ENCODE measurements at regions not wholly inside any gene's neighbourhood (a gene's known extent, or its start where the extent isn't known, plus 50 kb on each side); places are given as distances from the start of the nearest gene placed in this dataset.

DNA sequence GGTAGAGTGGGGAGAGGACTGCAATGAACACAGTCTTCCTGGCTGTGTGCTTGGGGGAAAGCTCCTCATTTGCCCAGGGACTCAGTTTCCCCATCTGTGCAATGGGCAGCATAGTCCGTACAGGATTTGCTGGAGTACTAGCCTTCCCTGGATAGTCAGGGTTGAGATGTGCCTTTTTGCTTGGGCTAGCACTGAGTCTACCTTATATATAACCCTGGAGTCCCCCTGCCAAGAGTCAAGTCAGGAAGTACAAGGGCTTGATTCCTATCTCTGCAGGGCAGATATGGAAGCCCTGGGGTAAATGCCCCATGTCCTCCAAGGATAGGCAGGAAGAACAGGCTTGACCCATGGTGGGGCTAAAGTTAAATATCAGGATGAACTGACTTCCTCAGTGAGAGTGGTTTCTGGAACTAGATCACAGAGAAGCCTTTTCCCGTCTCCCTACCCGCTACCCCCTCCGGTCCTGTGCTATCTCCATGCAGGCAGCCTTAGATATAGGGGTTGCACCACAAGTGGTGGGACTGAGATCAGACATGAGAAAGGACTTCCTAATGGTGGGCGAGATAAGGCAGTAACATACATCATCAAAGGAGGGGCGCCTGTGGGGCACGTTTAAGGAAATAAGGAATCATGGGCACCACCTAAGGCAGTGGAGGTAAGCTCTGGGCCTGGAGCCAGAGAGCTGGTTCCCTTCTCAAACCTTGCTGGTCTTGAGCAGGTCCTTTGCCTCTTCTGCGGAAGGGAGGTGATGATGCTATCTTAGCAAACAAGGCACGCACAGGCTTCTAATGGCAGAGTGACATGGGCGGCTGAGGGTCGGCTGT lies 157.9 kb downstream of the MRPL14 start:
- DNase-seq (ENCODE audit: low spot score), result no peak

DNA sequence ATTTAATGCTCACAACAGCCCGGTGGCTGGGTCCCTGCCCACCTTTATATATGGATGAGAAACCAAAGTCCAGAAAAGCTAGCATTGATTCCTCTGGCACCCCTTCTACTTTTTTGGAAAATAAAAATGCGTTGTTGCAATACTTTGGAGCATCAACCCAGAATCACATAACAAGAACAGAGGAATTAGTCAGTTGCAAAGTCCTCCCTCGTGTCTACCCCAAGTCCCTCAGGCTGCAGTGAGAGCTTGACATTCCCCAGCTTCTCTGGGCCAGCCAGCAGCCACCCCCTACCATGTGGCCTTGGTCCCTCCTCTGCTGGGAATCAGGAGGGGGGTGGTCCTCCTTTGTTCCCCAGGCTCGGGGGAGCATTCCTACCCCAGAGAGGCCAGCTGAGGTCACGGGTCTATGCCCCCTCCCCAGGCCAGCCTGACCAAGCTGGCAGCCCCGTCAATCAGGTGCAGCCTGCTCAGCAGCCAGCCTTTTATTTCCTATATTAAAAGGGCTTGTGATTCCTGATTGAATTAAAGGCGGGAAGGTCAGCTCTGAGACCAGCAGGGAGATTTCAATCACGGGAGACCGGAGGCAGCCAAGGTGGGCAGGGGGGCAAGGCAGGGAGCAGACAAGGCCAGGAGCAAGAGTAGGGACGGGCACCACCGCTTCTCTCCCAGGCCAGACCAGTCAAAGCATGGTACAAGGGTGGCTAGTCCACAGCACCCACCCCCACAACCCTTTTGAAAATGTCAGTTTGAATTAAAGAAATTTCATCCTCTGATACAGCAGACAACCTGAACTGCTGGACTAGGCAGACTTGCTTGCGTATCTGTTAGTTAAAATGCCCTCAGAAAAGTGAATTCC lies 158.9 kb downstream of the MRPL14 start:
- no peak for DNase-seq (ENCODE audit: low spot score)

DNA sequence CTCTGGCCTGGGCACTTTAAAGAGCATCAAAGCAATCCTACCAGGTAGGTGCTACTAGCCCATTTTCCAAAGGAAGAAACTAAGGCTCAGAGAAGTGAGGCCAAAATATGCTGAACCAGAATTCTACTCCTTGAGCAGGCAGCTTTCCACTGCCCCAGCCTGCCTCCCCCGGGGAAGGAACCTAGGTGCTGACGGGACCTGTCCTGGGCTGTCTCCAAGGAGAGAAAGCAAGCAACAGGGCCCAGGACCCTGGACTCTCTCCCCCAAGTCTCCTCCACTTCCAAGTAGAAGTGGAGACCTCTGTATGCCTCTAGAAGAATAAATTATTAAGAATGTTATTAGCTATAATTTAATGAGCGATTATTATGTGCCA lies 159.5 kb downstream of the MRPL14 start:
- no peak for DNase-seq (ENCODE audit: low spot score)

DNA sequence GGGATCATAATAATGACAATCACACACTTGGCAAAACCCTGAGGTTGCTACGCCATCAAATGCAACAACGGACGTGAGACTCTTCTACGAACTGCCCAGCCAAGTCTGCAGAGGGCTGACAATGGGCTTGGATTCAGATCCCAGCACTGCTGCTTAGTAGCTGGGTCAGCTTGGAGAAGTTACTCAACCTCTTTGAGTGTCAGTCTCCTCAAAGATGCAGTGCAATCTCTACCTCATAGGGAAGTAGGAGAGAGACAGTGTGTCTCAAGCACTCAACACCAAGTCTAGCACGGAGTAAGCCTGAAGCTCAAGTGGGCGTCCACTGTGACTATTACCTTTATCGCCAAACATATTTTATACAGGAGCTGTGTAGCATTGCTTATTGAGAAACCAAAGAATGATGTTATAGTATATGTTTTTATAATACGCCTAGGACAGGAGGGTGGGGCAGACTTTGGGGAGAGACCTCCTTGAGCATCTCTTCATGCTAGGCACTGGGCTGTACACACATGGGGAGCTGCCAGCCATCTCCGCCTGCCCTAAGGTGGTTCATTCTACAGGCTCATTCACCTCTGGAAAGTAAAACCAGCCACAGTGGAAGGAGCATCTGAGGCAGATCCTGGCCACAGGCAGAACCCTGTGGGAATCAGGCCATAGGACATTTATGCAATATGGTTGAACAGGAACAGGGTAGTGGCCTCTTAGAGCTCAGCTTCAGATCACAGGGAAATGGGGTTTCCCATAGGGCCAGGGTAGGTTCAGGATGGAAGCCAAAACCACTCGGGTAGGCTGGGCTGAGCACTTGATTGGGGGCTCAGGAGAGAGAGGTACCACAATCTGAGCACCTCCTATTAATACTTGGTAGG lies 160.2 kb downstream of the MRPL14 start:
- no peak for DNase-seq (ENCODE audit: low spot score)

DNA sequence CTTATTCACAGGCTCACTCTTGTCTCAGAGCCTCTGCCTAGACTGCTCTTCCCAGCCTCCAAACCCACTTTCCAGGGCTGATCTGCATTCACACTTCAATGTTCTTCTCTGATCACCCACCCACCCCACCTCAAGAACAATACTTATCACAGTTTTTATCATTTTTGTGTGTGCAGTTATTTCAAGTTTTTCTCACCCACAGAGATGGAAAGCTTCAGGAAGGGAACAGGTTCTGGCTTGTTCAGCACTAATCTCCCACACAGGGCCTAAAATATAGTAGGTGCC lies 160.9 kb downstream of the MRPL14 start:
- no peak for DNase-seq (ENCODE audit: low spot score)

DNA sequence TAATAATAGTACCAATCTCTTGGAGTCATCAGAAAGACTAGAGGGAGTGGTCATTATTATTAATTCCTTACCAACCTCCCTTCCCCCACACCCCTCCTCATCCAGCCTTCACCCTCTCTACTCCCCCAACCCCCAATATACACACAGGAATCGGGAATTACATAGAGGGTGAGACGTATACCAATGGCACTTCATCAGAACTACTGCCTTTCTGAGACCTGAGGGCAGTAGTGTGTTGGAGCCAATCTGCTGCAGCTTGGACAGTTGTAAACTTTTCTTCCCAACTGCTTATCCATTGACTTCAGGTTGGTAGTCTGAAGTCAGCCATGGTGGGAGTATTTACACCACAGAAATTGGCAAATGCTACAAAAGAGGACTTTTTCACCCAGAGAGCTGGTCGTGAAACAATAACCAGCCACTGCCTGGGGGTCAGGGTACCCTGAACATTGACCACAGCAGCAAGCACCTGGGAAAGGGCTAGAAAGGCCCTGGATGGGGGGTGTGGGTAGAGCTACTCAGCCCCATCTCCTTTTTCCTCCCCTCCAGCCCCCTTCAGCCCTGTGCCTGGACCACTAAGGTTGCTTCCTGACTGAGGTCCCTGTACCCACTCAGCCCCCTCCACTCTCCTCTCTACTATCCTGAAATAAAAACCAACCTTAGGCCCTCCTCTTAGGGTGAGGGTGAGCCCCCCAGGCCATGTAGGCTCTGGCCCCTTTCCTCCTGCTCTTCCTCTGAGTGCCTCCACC lies 161.5 kb downstream of the MRPL14 start:
- no peak for DNase-seq (ENCODE audit: low spot score)

DNA sequence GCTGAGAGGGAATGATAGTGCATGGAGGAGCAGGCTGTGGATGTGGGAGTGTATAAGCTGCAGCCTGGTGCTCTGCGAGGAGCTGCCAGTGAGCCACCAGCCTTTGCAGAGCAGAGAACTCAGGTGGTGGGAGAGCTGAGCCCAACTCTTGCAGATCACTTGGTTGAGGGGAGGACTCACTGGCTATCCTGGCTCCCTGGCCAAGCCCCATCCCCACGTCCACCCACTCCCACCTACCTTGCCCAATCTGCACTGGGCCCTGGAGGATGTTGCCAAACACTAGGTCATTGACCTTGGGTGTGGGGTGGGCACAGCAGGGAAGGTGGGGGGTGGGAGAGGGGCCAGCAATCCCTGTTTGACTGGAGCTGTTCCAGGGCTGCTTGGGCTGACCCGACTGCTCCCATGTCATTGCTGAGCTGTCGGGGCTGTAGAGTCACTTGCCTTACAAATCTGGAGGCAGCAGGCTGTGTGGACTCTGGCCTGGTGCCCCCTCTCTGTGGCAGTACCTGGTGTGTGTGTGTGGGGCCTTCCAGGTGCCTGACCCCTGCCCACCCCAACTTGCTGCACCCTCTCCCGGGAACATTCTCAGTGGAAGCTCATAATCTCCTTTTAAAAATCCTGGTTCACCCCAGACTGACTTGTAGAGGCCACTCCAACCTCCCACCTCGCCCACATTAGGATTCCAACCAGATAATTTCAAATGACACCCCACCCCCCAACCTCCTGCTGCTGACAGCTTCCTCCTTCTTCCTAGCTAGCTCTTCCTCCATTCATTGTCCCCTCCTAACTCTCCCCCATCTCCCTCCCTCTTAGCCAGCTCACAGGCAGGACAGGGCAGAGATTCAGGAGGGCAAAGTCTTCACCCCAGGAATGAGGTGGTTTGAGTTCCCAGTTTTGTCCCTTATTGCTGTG lies 162.3 kb downstream of the MRPL14 start:
- no peak for DNase-seq (ENCODE audit: low spot score)

DNA sequence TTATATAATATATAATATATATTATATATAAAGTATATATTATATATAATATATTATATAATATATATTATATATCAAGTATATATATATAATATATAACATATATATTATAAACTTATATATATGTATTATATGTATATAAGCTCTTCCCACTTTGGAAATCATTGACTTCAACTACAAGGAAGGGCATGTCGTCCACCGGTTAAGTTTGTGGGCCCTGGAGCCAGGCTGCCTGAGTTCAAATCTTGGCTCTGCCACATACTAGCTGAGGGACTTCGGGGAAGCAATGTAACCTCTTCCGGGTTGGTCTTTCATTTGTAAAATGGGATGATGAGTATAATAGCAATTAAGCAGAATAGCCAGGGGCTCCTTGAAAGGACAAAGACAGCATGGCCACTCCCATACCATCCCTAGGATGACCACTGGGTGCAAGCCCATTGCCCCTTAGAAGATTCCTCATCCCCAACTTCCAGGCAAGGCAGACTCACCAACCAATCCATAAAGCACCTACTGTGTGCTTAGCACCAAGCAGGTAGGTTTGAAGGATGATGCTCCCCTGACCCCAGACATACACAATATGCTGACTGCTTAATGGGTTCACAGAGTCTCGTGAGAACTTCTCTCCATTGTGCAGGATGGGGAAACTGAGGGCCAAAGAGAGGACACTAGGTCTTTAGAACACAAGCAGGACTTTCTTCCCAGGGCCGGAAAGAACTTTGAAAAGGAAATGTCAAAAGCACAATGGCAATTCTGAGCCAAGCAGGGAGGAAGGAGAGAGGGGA lies 163.2 kb downstream of the MRPL14 start:
- DNase-seq (ENCODE audit: low spot score), result no peak

DNA sequence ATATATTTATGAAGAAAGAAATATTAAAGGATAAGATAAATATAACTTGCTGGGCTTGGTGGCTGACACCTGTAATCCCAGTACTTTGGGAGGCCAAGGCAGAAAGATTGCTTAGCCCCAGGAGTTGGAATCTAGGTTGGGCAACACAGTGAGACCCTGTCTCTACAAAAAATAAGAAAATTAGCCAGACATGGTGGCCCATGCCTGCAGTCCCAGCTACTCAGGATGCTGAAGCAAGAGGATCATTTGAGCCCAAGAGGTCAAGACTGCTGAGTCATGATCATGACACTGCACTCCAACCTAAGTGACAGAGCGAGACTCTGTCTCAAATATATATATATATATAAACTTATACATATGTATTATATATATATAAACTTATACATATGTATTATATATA lies 164.0 kb downstream of the MRPL14 start:
- no peak for DNase-seq (ENCODE audit: low spot score)

DNA sequence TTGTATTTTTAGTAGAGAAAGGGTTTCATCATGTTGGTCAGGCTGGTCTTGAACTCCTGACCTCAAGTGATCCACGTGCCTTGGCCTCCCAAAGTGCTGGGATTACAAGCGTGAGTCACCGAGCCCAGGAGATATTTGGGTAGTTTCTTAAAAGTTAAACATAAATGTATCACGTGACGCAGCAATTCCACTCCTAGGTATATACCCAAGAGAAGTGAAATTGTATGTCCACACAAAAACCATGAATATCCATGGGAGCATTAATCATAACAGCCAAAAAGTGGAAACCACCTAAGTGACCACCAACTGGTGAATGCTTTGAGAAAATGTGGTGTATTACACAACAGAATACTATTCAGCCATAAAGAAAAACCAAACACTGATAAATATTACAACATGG lies 164.8 kb downstream of the MRPL14 start:
- no peak for DNase-seq (ENCODE audit: low spot score)

DNA sequence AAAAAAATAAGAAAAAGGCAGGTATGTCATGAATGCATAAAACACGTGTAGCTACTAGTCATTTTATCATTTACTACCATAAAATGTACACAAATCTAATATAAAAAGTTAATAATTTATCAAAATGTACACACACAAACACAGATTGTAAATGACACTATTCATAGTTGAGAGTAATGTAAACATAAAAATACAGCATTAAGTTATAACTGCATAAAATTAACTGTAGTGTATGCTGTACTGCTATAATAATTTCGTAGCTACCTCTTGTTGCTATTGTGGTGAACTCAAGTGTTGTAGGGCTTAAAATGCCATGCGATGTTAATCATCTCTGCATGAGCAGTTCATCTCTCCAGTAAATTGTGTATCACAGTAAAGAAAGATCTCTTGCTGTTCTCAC lies 170.0 kb downstream of the MRPL14 start:
- no peak for DNase-seq (ENCODE audit: low spot score)

DNA sequence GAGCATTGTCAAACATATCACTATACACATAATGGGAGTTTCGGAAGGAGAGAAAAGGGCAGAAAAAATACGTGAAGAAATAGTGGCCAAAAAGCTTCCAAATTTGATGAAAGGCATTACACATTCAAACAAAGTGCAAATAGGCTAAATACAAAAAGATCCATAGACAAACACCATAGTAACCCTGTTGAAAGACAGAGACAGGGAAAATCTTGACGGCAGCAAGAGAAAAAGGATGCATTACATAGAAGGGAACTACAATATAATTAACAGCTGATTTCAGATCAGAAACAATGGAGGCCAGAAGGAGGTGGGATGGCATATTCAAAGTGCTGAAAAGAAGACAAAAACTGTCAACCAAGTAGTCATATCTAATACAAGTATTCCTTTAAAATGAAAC lies 170.8 kb downstream of the MRPL14 start:
- DNase-seq (ENCODE audit: low spot score), result no peak

DNA sequence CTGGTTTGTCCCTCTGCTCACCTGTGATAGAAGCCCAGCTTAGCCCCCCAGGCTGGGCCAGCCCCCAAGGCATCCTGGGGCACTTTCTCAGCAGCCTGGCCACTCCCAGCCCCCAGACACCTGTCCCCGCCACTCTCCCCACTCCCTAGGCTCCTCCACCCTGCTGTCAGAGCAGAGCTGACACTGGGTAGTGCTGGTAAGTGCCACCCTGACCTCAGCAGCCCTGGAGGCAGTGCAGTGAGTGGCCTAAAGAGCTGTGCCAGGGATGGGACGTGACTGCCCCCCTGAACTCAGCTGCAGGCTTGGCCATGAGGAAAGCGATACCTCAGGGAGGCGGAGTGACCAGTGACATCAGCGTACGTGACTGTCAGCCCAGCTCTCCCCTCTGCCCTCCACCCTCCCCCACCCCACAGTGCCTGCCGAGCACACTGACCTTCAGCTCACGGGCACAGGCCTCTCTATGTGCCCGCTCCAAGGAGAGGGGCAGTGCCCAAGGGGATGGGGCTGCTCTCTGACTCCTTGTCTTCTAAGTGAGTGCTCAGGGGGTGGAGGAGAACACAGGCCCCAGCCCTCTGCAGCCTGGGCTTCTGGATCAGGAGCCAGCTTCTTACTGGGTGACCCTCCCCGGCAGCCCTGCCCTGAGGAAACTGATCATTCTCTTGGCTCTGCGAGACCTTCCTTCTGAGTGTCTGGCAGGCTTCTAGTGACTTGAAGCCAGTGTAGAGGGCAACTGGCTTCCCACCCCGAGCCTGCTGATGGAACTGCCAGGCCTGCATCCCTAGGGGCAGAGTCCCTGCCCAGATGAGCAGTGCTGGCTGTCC lies 172.7 kb downstream of the MRPL14 start:
- DNase-seq (ENCODE audit: low spot score), result no peak

DNA sequence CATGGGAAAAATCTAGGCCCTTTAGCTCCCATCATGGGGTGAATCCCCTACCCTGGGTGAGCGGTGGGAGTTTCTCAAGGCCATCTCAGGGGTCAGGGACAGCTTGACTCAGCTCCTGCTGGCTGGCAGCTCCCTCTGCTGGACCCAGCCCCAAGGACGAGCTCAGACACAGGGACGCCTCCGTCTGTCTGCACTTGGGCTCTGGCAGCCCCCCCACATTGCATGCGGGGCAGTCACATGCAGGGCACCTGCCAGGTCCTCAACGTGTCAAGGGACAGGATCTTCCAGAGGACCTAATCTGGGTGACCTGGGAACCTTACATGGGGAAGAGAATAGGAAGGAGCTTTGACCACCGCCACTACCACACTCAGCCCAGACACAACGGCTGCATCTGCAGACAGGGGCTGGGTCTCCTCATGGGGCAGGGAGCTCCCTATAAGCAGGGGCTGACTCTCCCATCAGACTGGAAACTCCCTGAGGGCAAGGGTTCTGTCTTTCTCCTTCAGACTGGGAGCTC lies 173.4 kb downstream of the MRPL14 start:
- DNase-seq (ENCODE audit: low spot score), result no peak

DNA sequence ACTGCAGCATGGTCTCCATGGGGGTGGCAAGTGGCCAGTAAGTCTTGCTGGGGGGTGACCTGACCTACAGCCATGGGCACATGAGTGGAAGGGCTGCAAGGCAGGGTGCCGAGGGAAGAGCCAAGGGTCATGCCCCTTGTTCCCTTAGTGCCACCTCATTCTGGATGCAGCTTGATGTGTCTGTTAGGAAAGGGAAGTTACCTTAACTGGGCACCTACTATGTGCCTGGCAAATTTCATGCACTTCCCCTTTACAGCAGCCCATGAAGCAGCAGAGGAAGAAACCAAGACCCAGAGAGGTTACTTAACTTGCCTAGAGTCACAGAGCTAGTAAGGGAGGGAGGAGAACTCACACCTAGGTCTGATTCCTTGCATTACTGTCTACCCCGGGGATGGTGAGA lies 174.0 kb downstream of the MRPL14 start:
- no peak for DNase-seq (ENCODE audit: low spot score)

DNA sequence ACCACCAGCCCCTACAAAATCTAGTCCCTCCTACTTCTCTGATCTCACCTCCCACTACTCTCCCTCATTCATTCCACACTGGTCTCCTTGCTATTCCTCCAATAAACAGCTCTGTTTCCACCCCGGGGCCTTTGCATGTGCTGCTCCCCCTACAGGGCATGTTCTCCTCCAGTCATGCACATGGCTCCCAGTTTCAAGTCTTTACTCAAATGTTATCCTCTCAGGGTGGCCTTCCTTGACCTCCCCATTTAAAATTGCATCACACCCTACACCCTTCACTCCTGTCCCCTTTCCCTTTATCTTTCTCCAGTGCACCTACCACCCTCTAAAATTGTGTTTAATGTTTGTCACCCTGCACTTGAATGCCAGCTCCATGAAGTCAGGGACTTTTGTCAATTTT lies 174.5 kb downstream of the MRPL14 start:
- DNase-seq (ENCODE audit: low spot score), result no peak

DNA sequence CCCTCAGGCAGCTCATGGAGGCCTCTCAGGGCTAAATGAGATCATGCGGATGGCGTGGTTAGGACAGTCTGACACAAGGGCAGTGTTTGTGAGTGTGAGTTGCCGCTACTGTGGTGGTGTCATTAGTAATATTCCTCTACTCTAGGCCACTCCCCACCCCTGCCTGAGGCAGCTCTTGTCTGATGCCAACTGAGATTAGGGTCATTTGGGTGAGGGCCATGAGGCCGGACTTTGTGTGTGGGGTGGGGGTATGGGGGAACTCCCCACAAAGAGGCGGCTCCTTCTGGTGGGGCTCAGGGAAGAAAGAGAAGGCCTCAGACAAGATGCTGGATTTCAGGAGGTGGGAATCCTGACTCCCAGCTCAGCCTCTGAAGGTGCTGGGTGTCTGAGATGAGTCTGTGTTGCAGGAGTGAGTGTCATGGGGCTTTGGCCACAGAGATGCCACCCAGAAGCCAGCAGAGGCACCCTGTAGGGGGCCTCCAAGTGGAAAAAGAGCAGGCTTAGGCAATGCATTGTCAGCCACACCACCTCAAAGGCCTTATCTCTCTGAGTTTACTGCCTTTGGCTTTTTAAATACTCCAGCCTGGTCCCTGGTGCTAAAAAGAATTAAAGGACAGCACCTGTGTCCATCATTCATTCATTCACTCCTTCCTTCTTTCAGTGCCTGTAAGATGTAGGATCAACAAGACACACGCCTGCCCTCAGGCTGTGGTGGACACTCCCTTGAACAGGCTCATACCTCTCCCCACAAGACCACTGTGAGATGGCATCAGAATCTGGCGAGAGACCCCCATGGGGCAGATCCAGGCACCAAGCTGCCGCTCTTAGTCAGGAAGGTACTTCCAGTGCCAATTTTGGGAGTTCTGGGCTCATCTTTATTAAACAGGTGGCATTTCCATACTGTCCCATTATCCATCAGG lies 175.2 kb downstream of the MRPL14 start:
- DNase-seq (ENCODE audit: low spot score), result no peak

Measured in HT-29 (cell line).